ENCODE measurements at regions not wholly inside any gene's neighbourhood (a gene's known extent, or its start where the extent isn't known, plus 50 kb on each side); places are given as distances from the start of the nearest gene placed in this dataset.

GRCh38 chr12:127431177-127431576 lies 835.8 kb upstream of the TMEM132C start:
- WGBS, 5 donors: 83 to 93% (median 89%) methylated on average over 6 of the region's 6 CpGs
- TF ChIP-seq POLR2AphosphoS5 (IDR thresholded peaks at IDR 0.05) (no peak), POLR2A (IDR thresholded peaks at IDR 0.05) (no peak), CTCF (IDR thresholded peaks at IDR 0.05 in 8 of 11, conservative IDR thresholded peaks at IDR 0.05 in 3 of 11) (no peak)
- Histone ChIP-seq H3K36me3 (no peaks in the 10 kb centered on the region), H3K4me3 (no peak overlapping the region), H3K9me3 (no peaks in the 10 kb centered on the region), H3K27me3 (replicated peaks in 1 of 7) (no peaks in the 10 kb centered on the region), H3K4me1 (no peaks in the 10 kb centered on the region), H3K27ac (no peak overlapping the region)
- intact Hi-C loops (cut with DNase I; ENCODE audit: low total_unique reads): no loop called here
- no peak for DNase-seq

- H3K4me3 ChIP-seq: no peak overlapping the region
- no peaks in the 10 kb centered on the region for H3K36me3 ChIP-seq
- intact Hi-C loops (cut with DNase I; ENCODE audit: low total_unique reads): no loop called here
- H3K4me1 ChIP-seq: no peaks in the 10 kb centered on the region
- H3K27me3 ChIP-seq (replicated peaks in 1 of 7): no peaks in the 10 kb centered on the region
- H3K27ac ChIP-seq: no peak overlapping the region
- TF ChIP-seq POLR2AphosphoS5 (IDR thresholded peaks at IDR 0.05) (no peak), POLR2A (IDR thresholded peaks at IDR 0.05) (no peak), CTCF (IDR thresholded peaks at IDR 0.05 in 8 of 11, conservative IDR thresholded peaks at IDR 0.05 in 3 of 11) (no peak)
- 69 to 72% (median 71%) methylated on average over 5 of the region's 5 CpGs for WGBS, 5 donors
- no peaks in the 10 kb centered on the region for H3K9me3 ChIP-seq
- DNase-seq: no peak
These were observed 835.4 kb upstream of the TMEM132C start for GRCh38 chr12:127431594-127431993.

GRCh38 chr12:127435439-127435838 lies 831.5 kb upstream of the TMEM132C start:
- H3K4me1 ChIP-seq: no peaks in the 10 kb centered on the region
- peaks cover 0 to 17% (median 14%) of the 10 kb centered on the region in 8 donors for H3K9me3 ChIP-seq
- TF ChIP-seq CTCF (IDR thresholded peaks at IDR 0.05 in 8 of 11, conservative IDR thresholded peaks at IDR 0.05 in 3 of 11) (no peak), POLR2AphosphoS5 (IDR thresholded peaks at IDR 0.05) (no peak), POLR2A (IDR thresholded peaks at IDR 0.05) (no peak)
- intact Hi-C loops (cut with DNase I; ENCODE audit: low total_unique reads): no loop called here
- no peaks in the 10 kb centered on the region for H3K27me3 ChIP-seq (replicated peaks in 1 of 7)
- no peak overlapping the region for H3K4me3 ChIP-seq
- H3K36me3 ChIP-seq: no peaks in the 10 kb centered on the region
- no peak for DNase-seq
- 86 to 95% (median 89%) methylated on average over 3 of the region's 3 CpGs for WGBS, 5 donors
- no peak overlapping the region for H3K27ac ChIP-seq

GRCh38 chr12:127438512-127439244 lies 828.3 kb upstream of the TMEM132C start:
- no peak for TF ChIP-seq POLR2A (IDR thresholded peaks at IDR 0.05)
- TF ChIP-seq POLR2AphosphoS5 (IDR thresholded peaks at IDR 0.05): no peak
- TF ChIP-seq CTCF (IDR thresholded peaks at IDR 0.05 in 8 of 11, conservative IDR thresholded peaks at IDR 0.05 in 3 of 11): no peak

More at GRCh38 chr12:127438512-127439244, 828.3 kb upstream of the TMEM132C start:
- H3K36me3 ChIP-seq: no peaks in the 10 kb centered on the region
- H3K27me3 ChIP-seq (replicated peaks in 1 of 7): no peaks in the 10 kb centered on the region
- no peak overlapping the region for H3K4me3 ChIP-seq
- intact Hi-C loops (cut with DNase I; ENCODE audit: low total_unique reads): no loop called here
- H3K4me1 ChIP-seq: no peaks in the 10 kb centered on the region
- H3K27ac ChIP-seq: no peak overlapping the region
- H3K9me3 ChIP-seq: peaks cover 0 to 24% (median 19%) of the 10 kb centered on the region in 8 donors
- no peak for DNase-seq
- 86 to 93% (median 91%) methylated on average over 3 of the region's 3 CpGs for WGBS, 5 donors
